Activated CD8-positive, alpha-beta T cell treated with anti-CD3 and anti-CD28 coated beads for 36 hours (primary cell): ENCODE measurements at regions not wholly inside any gene's neighbourhood (a gene's known extent, or its start where the extent isn't known, plus 50 kb on each side); places are given as distances from the start of the nearest gene placed in this dataset.

Source experiments
- ATAC-seq: fragments of 200-7000 bp; cut with Tn5 transposase; one replicate; pipeline ENCODE4 v1.10.0; 2021; ENCODE audit warnings: mild to moderate bottlenecking, moderate library complexity
- CTCF ChIA-PET: fragments of 350-600 bp; sonication (Branson Sonifier 250); formaldehyde crosslinking; loops from one replicate; lab custom pipeline; 2021; ENCODE audit warnings: antibody characterized with exemption; lab: Charles Lee
- POLR2A ChIA-PET: fragments of 350-600 bp; sonication (Branson Sonifier 250); formaldehyde crosslinking; loops from one replicate; lab custom pipeline; 2021; ENCODE audit warnings: antibody characterized with exemption; lab: Charles Lee
- DNase-seq: peaks from one replicate; pipeline ENCODE4 v3.0.0-alpha.2; 2020
- H3K27ac Mint-ChIP-seq: one replicate; pipeline ENCODE4 v1.8.0; 2021; ENCODE audit warnings: mild to moderate bottlenecking, mixed read lengths
- H3K27me3 Mint-ChIP-seq: one replicate; pipeline ENCODE4 v1.8.0; 2021; ENCODE audit warnings: mixed read lengths
- H3K36me3 Mint-ChIP-seq: one replicate; pipeline ENCODE4 v1.8.0; 2021; ENCODE audit warnings: low read depth, mixed read lengths
- H3K4me1 Mint-ChIP-seq: one replicate; pipeline ENCODE4 v1.8.0; 2021; ENCODE audit warnings: low read depth, mixed read lengths
- H3K4me3 Mint-ChIP-seq: one replicate; pipeline ENCODE4 v1.8.0; 2021; ENCODE audit warnings: mild to moderate bottlenecking, moderate library complexity, mixed read lengths
- H3K9me3 Mint-ChIP-seq: one replicate; pipeline ENCODE4 v1.8.0; 2021; ENCODE audit warnings: mixed read lengths
- intact Hi-C: fragments of 100-400 bp; cut with micrococcal nuclease; formaldehyde crosslinking; loops from one replicate; pipeline ENCODE4 v1.10.0; 2022
- TF ChIP-seq, protein P1 (sequence below): fragments of 200-600 bp; IDR thresholded peaks from one replicate; pipeline ENCODE4 v1.8.0; 2022; ENCODE audit warnings: antibody characterized with exemption, mild to moderate bottlenecking

DNA sequence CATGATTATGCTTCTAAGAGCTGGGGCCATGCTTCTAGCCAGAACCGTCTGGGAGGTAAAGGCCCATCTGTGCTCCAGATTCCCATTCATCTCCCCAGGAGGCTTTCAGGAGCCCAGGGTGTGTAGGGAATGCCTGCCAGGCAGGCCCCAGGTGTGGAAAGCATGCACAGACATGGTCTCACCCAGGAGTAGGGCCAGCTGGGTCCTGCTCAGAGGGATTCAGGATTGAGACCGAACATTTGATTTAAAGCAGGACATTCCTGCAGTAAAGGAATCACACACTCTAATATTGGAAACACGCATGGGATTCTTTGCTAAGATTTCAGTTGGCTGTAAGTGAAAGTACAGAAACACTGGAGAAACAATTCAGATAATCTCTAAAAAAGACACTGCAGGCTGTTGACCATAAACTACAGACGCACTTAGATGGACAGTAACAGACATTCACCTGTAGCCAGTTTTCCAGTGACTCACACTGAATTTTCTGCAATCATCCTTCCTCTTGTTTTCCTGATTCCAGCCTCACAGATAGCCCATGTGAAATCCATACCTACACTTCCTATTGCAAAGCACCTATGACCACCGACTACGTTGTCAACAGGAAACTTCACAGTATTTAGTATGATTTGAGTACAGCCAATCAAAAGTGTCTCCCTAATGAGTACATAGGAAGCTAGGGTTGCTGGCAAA is 257.8 kb downstream of the TBC1D4 start:
- H3K4me3 Mint-ChIP-seq = no peak overlapping the region
- H3K27ac Mint-ChIP-seq = no peak overlapping the region
- peaks cover 8% of the 10 kb centered on the region for H3K4me1 Mint-ChIP-seq
- TF ChIP-seq, protein P1, sequence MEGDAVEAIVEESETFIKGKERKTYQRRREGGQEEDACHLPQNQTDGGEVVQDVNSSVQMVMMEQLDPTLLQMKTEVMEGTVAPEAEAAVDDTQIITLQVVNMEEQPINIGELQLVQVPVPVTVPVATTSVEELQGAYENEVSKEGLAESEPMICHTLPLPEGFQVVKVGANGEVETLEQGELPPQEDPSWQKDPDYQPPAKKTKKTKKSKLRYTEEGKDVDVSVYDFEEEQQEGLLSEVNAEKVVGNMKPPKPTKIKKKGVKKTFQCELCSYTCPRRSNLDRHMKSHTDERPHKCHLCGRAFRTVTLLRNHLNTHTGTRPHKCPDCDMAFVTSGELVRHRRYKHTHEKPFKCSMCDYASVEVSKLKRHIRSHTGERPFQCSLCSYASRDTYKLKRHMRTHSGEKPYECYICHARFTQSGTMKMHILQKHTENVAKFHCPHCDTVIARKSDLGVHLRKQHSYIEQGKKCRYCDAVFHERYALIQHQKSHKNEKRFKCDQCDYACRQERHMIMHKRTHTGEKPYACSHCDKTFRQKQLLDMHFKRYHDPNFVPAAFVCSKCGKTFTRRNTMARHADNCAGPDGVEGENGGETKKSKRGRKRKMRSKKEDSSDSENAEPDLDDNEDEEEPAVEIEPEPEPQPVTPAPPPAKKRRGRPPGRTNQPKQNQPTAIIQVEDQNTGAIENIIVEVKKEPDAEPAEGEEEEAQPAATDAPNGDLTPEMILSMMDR = no peak
- intact Hi-C loops = no loop called here
- H3K27me3 Mint-ChIP-seq = peaks cover 9% of the 10 kb centered on the region
- CTCF ChIA-PET = no interaction called here
- H3K9me3 Mint-ChIP-seq = no peaks in the 10 kb centered on the region
- H3K36me3 Mint-ChIP-seq = no peaks in the 10 kb centered on the region
- DNase-seq (no peak), ATAC-seq (no peak)
- POLR2A ChIA-PET = no interaction called here

GRCh38 chr13:75222031-75222430 is 259.9 kb downstream of the TBC1D4 start:
- DNase-seq = no peak
- ATAC-seq = no peak
- no peaks in the 10 kb centered on the region for H3K36me3 Mint-ChIP-seq

DNA sequence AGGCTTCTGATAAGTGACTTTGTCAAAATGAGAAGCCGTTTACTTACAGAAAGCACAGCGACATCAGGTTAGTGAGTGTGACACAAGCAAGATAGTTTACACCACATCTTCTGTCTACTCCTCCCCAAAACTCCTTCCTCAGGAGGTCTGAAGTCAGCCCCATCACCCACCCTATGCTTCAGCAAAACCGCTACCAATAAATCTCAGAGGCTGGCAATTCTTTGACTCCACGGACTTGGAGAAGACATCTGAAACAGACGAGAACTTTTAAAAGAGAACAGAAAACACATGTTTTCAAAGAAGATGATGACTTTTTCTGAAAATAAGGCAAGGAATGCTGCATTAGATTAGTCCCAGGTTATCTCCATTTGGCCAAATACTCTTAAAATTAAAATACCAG is 261.1 kb downstream of the TBC1D4 start:
- no peak for DNase-seq
- peaks cover 5% of the 10 kb centered on the region for H3K4me1 Mint-ChIP-seq
- H3K27me3 Mint-ChIP-seq = peaks cover 24% of the 10 kb centered on the region
- H3K27ac Mint-ChIP-seq = no peak overlapping the region
- CTCF ChIA-PET = interaction anchor here (1.7 kb wide), 1 partner anchor 17 kb away, joined by 11 read pairs; no protein-coding TSS in a partner anchor
- no peaks in the 10 kb centered on the region for H3K36me3 Mint-ChIP-seq
- H3K4me3 Mint-ChIP-seq = no peak overlapping the region
- POLR2A ChIA-PET = no interaction called here
- TF ChIP-seq, protein P1 = no peak
- ATAC-seq = no peak
- intact Hi-C loops = no loop called here
- no peaks in the 10 kb centered on the region for H3K9me3 Mint-ChIP-seq

More at GRCh38 chr13:75222031-75222430, 259.9 kb downstream of the TBC1D4 start:
- intact Hi-C loops = no loop called here
- Mint-ChIP-seq H3K4me1 (peaks cover 8% of the 10 kb centered on the region), H3K27ac (no peak overlapping the region), H3K4me3 (no peak overlapping the region), H3K9me3 (no peaks in the 10 kb centered on the region), H3K27me3 (peaks cover 20% of the 10 kb centered on the region)
- ChIA-PET POLR2A (no interaction called here), CTCF (no interaction called here)
- TF ChIP-seq, protein P1 = no peak

- intact Hi-C loops = no loop called here
- no peaks in the 10 kb centered on the region for H3K36me3 Mint-ChIP-seq
- no peaks in the 10 kb centered on the region for H3K9me3 Mint-ChIP-seq
- ChIA-PET POLR2A (no interaction called here), CTCF (interaction anchor here (1.0 to 2.1 kb wide), 37 partner anchors 9 to 1864 kb away, joined by 3 to 29 read pairs (median 4); partner anchors contain the start of gene TBC1D4)
- ATAC-seq (no peak), DNase-seq (no peak)
- no peak overlapping the region for H3K27ac Mint-ChIP-seq
- TF ChIP-seq, protein P1 = no peak
- H3K4me3 Mint-ChIP-seq = no peak overlapping the region
- peaks cover 5% of the 10 kb centered on the region for H3K4me1 Mint-ChIP-seq
- peaks cover 25% of the 10 kb centered on the region for H3K27me3 Mint-ChIP-seq
These were observed 261.8 kb downstream of the TBC1D4 start for GRCh38 chr13:75220238-75220542.

- H3K4me1 Mint-ChIP-seq = peaks cover 5% of the 10 kb centered on the region
- CTCF ChIA-PET = interaction anchor here (0.6 to 2.1 kb wide), 55 partner anchors 9 to 1864 kb away, joined by 3 to 29 read pairs (median 3); partner anchors contain the start of gene TBC1D4
- H3K27ac Mint-ChIP-seq = no peak overlapping the region
- no peaks in the 10 kb centered on the region for H3K36me3 Mint-ChIP-seq
- TF ChIP-seq, protein P1 = peak; percentile 94
- peaks cover 25% of the 10 kb centered on the region for H3K27me3 Mint-ChIP-seq
- POLR2A ChIA-PET = no interaction called here
- peak overlapping the region; percentile 51 for H3K4me3 Mint-ChIP-seq
- peak; percentile 98 for ATAC-seq
- no peaks in the 10 kb centered on the region for H3K9me3 Mint-ChIP-seq
- intact Hi-C loops = loop anchor here (10.0 kb wide), 2 partner anchors 505 to 645 kb away; no protein-coding TSS in a partner anchor
- peak; percentile 87 for DNase-seq
These were observed 262.3 kb downstream of the TBC1D4 start for GRCh38 chr13:75219479-75220237.
